Neural cell (in vitro differentiated cells): ENCODE measurements at regions not wholly inside any gene's neighbourhood (a gene's known extent, or its start where the extent isn't known, plus 50 kb on each side); places are given as distances from the start of the nearest gene placed in this dataset.

Source experiments
- H2AFZ ChIP-seq: fragments of 200-600, 300-800 bp; sonication (generic), shearing (Covaris generic); 2 replicates; pipeline ENCODE4 v1.6.0; 2014; ENCODE audit warnings: low read depth, mild to moderate bottlenecking, antibody characterized with exemption, low read length, moderate library complexity
- H3F3A ChIP-seq: fragments of 200-600 bp; shearing (Covaris generic); 2 replicates; pipeline ENCODE4 v1.6.1; 2016; ENCODE audit warnings: mild to moderate bottlenecking, moderate library complexity, mixed read lengths, antibody characterized with exemption, low read length; ENCODE audit not compliant: insufficient read depth, poor library complexity, severe bottlenecking
- H3K27ac ChIP-seq: fragments of 200-600, 300-800 bp; sonication (generic), shearing (Covaris generic); 2 replicates; pipeline ENCODE4 v1.5.1; 2014; ENCODE audit warnings: mild to moderate bottlenecking, low read length, moderate library complexity
- H3K27me3 ChIP-seq: fragments of 300-800, 200-600 bp; sonication (generic), shearing (Covaris generic); 2 replicates; pipeline ENCODE4 v1.6.0; 2014; ENCODE audit warnings: mild to moderate bottlenecking, low read depth, low read length, moderate library complexity; ENCODE audit not compliant: insufficient read depth
- H3K36me3 ChIP-seq: fragments of 300-800, 200-600 bp; sonication (generic), shearing (Covaris generic); 2 replicates; pipeline ENCODE4 v1.5.1; 2014; ENCODE audit warnings: mild to moderate bottlenecking, antibody characterized with exemption, low read length, moderate library complexity; ENCODE audit not compliant: insufficient read depth
- H3K4me2 ChIP-seq: fragments of 300-800, 200-600 bp; sonication (generic), shearing (Covaris generic); 2 replicates; pipeline ENCODE4 v1.6.0; 2014; ENCODE audit warnings: mild to moderate bottlenecking, low read length
- H3K4me3 ChIP-seq: fragments of 300-800, 200-600 bp; sonication (generic), shearing (Covaris generic); 2 replicates; pipeline ENCODE4 v1.5.1; 2014; ENCODE audit warnings: mild to moderate bottlenecking, low read length, moderate library complexity
- H3K79me2 ChIP-seq: fragments of 200-600 bp; shearing (Covaris generic); replicated peaks from 2 replicates; pipeline ENCODE4 v1.6.0; 2014; ENCODE audit warnings: mild to moderate bottlenecking, low read length, moderate library complexity; ENCODE audit not compliant: insufficient read depth
- H3K9ac ChIP-seq: fragments of 300-800, 200-600 bp; sonication (generic), shearing (Covaris generic); 2 replicates; pipeline ENCODE4 v1.6.1; 2016; ENCODE audit warnings: mild to moderate bottlenecking, low read length, mixed read lengths
- H3K9me2 ChIP-seq: fragments of 200-600 bp; shearing (Covaris generic); 2 replicates; pipeline ENCODE4 v1.6.1; 2016; ENCODE audit warnings: mild to moderate bottlenecking, low read length, mixed read lengths; ENCODE audit not compliant: insufficient read depth
- H3K9me3 ChIP-seq: fragments of 200-600, 300-800 bp; sonication (generic), shearing (Covaris generic); 2 replicates; pipeline ENCODE4 v1.6.1; 2016; ENCODE audit warnings: mild to moderate bottlenecking, mixed run types, low read length, moderate library complexity, mixed read lengths
- H4K20me1 ChIP-seq: fragments of 200-600 bp; shearing (Covaris generic); 2 replicates; pipeline ENCODE4 v1.6.1; 2016; ENCODE audit warnings: mild to moderate bottlenecking, mixed run types; ENCODE audit not compliant: insufficient read depth
- EP300 ChIP-seq: fragments of 450-650 bp; conservative IDR thresholded peaks from 2 replicates; pipeline ENCODE4 v1.6.1; 2014; ENCODE audit warnings: antibody characterized with exemption, mild to moderate bottlenecking, moderate library complexity; ENCODE audit not compliant: poor library complexity, severe bottlenecking
- EZH2 ChIP-seq: fragments of 200-600, 300-800 bp; shearing (Covaris generic), sonication (generic); IDR thresholded peaks from 2 replicates; pipeline ENCODE4 v1.6.1; 2014; ENCODE audit warnings: antibody characterized with exemption, low read length, borderline replicate concordance, mild to moderate bottlenecking; ENCODE audit not compliant: insufficient read depth, poor library complexity, severe bottlenecking
- MXI1 ChIP-seq: fragments of 450-650 bp; conservative IDR thresholded peaks from 2 replicates; pipeline ENCODE4 v1.6.1; 2014; ENCODE audit warnings: antibody characterized with exemption, mild to moderate bottlenecking; ENCODE audit not compliant: poor library complexity, severe bottlenecking
- POLR2AphosphoS5 ChIP-seq: IDR thresholded peaks from 2 replicates; pipeline ENCODE4 v1.6.1; 2012
- RAD21 ChIP-seq: fragments of 450-650 bp; conservative IDR thresholded peaks from 2 replicates; pipeline ENCODE4 v1.6.1; 2014; ENCODE audit warnings: antibody characterized with exemption, mild to moderate bottlenecking, moderate library complexity
- SMC3 ChIP-seq: fragments of 450-650 bp; conservative IDR thresholded peaks from 2 replicates; pipeline ENCODE4 v1.6.1; 2014; ENCODE audit warnings: antibody characterized with exemption, mild to moderate bottlenecking, moderate library complexity; ENCODE audit not compliant: poor library complexity
- TAF1 ChIP-seq: IDR thresholded peaks from 2 replicates; pipeline ENCODE4 v1.6.1; 2012; ENCODE audit warnings: low read depth
- TF ChIP-seq, protein P1 (sequence below): IDR thresholded peaks from 2 replicates; pipeline ENCODE4 v1.6.1; 2012; ENCODE audit warnings: borderline replicate concordance
- TF ChIP-seq, protein P2 (sequence below): fragments of 450-650 bp; IDR thresholded peaks from 2 replicates; pipeline ENCODE4 v1.5.1; 2014; ENCODE audit warnings: antibody characterized with exemption, mild to moderate bottlenecking, moderate library complexity; ENCODE audit not compliant: poor library complexity, severe bottlenecking

DNA sequence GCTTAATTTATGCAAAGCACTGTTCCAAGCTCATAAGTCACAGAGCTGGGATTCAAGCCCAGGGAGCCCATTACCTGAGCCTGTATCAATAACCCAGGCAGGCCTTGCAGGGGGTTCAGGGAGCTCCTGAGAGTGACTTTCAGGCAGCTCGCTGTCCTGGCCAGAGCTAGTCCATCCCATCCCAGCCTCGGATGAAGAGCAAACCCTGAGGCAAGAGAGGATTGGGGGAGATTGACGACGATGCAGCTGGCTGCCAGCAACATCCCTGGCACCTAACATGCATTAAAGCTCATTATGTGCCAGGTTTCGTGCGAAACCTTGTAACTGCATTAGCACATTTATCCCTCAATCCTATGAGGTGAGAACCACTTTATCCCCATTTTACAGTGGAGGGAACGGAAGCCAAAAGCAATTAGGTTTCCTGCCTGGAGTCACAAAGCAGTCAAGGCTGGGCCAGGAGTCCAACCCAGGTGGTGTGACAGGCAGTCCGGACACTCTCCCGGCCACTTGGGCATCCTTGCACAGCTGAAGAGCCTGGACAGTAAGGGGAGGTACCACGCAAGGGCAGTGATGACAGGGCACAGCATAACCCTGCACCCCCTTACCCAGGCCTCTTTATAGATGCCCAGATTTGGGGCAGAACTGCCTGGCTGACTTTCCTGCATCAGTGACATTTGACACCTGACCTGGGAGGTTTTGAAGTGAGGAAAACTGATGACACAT is 129.8 kb upstream of the CHST15 start:
- Histone ChIP-seq H4K20me1 (no peaks in the 10 kb centered on the region), H3K9ac (no peak overlapping the region), H3F3A (no peaks in the 10 kb centered on the region), H3K9me2 (no peaks in the 10 kb centered on the region), H3K9me3 (no peaks in the 10 kb centered on the region), H3K4me2 (no peak overlapping the region), H3K27me3 (no peaks in the 10 kb centered on the region), H3K79me2 (no peaks in the 10 kb centered on the region), H3K4me3 (no peak overlapping the region), H3K27ac (no peak overlapping the region), H2AFZ (no peak overlapping the region), H3K36me3 (no peaks in the 10 kb centered on the region)
- TF ChIP-seq TAF1 (no peak), RAD21 (no peak), EP300 (no peak), EZH2 (no peak), SMC3 (no peak), MXI1 (no peak), POLR2AphosphoS5 (no peak)
- TF ChIP-seq, protein P1, sequence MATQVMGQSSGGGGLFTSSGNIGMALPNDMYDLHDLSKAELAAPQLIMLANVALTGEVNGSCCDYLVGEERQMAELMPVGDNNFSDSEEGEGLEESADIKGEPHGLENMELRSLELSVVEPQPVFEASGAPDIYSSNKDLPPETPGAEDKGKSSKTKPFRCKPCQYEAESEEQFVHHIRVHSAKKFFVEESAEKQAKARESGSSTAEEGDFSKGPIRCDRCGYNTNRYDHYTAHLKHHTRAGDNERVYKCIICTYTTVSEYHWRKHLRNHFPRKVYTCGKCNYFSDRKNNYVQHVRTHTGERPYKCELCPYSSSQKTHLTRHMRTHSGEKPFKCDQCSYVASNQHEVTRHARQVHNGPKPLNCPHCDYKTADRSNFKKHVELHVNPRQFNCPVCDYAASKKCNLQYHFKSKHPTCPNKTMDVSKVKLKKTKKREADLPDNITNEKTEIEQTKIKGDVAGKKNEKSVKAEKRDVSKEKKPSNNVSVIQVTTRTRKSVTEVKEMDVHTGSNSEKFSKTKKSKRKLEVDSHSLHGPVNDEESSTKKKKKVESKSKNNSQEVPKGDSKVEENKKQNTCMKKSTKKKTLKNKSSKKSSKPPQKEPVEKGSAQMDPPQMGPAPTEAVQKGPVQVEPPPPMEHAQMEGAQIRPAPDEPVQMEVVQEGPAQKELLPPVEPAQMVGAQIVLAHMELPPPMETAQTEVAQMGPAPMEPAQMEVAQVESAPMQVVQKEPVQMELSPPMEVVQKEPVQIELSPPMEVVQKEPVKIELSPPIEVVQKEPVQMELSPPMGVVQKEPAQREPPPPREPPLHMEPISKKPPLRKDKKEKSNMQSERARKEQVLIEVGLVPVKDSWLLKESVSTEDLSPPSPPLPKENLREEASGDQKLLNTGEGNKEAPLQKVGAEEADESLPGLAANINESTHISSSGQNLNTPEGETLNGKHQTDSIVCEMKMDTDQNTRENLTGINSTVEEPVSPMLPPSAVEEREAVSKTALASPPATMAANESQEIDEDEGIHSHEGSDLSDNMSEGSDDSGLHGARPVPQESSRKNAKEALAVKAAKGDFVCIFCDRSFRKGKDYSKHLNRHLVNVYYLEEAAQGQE: no peak
- TF ChIP-seq, protein P2, sequence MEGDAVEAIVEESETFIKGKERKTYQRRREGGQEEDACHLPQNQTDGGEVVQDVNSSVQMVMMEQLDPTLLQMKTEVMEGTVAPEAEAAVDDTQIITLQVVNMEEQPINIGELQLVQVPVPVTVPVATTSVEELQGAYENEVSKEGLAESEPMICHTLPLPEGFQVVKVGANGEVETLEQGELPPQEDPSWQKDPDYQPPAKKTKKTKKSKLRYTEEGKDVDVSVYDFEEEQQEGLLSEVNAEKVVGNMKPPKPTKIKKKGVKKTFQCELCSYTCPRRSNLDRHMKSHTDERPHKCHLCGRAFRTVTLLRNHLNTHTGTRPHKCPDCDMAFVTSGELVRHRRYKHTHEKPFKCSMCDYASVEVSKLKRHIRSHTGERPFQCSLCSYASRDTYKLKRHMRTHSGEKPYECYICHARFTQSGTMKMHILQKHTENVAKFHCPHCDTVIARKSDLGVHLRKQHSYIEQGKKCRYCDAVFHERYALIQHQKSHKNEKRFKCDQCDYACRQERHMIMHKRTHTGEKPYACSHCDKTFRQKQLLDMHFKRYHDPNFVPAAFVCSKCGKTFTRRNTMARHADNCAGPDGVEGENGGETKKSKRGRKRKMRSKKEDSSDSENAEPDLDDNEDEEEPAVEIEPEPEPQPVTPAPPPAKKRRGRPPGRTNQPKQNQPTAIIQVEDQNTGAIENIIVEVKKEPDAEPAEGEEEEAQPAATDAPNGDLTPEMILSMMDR: no peak

DNA sequence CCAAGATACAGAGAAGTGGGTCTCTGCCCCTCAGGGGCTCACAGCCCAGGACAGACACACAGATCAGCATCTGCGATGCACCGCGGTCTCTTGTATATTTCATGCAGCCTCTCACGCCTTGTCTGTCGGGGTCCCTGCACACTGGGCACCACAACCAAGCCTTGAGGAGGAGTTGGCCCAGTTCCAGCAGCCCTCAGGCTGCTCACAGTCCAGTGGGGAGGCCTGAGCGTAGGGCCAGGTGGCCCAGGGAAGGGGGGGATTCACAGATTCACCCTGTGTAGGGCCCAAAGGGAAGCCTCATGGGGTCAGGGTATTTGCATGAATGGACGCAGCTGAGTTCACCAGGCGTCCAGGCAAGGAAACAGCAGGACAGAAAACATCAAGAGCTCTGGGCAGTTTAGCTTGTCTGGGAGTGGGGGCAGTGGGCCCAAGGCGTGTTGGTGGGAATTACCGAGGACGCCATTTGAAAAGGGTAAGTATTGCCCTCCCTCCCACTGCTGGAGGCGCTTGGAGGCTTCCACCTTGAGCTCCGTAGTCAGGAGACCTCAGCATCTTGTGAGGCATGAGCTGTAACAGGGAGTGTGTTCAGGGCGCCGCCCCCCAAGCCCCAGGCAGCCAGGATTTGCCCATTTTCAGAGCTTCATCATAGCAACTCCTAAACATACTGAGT is 129.1 kb upstream of the CHST15 start:
- Histone ChIP-seq H3K9ac (no peak overlapping the region), H3K27me3 (no peaks in the 10 kb centered on the region), H3K79me2 (no peaks in the 10 kb centered on the region), H3K4me3 (no peak overlapping the region), H3K9me3 (no peaks in the 10 kb centered on the region), H3K36me3 (no peaks in the 10 kb centered on the region), H3F3A (no peaks in the 10 kb centered on the region), H4K20me1 (no peaks in the 10 kb centered on the region), H2AFZ (no peak overlapping the region), H3K9me2 (no peaks in the 10 kb centered on the region), H3K27ac (no peak overlapping the region), H3K4me2 (no peak overlapping the region)
- TF ChIP-seq MXI1: no peak
- TF ChIP-seq, protein P1: no peak
- TF ChIP-seq SMC3: no peak
- TF ChIP-seq EZH2: no peak
- TF ChIP-seq POLR2AphosphoS5: no peak
- no peak for TF ChIP-seq RAD21
- no peak for TF ChIP-seq TAF1
- TF ChIP-seq EP300: no peak
- TF ChIP-seq, protein P2: no peak
